ENCODE measurements at regions not wholly inside any gene's neighbourhood (a gene's known extent, or its start where the extent isn't known, plus 50 kb on each side); places are given as distances from the start of the nearest gene placed in this dataset.

GRCh38 chr12:130017591-130018449, 114.0 kb upstream of the TMEM132D start:
- DNase-seq = no peak

GRCh38 chr12:130018614-130019013, 114.8 kb upstream of the TMEM132D start:
- no peak for DNase-seq

DNA sequence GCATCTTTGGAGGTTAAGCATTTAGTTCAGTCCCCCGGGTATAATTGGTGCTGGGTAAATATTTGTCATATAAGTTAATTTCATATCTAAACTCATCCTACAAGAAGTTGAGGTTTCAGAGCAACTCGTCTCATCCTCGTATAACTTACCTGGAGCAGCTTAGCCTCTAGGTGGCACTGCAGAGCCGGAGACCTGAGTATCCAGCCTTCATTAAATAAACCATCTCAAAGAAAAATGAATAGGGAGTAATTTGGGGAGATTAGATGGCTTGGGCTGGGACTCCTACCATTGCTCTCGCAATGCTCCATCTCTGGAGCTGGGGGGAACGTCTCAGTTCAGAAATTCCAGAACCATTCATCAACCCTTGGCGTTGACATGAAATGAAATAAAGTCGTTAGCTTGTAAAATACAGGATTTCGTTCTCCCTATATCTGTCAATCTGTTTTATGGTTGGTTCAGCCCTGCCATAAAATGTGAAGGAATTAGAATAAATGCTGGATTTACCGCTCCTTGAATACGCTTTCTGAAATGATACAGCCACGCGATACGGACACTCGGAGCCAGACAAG, 122.9 kb upstream of the TMEM132D start:
- no peak for DNase-seq

DNA sequence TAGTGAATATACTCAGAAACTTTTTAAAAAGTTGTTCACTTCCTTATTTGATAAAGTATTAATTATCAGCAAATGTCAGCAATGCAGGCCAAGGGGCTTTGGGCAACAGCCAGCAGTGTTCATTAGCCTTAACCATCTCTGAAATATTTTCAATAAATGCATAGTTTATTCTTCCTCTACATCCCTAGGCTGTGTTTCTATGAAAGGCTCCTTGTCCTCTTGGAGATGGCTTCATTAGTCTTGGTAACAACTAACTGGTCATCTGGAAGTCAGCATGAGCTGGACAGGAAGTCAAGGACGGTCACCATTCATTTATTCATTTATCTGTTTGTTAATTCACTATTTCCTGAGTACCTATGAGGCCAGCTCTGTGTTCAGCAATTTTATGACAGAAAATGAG, 124.0 kb upstream of the TMEM132D start:
- no peak for DNase-seq

- DNase-seq = no peak
Measured at GRCh38 chr12:130029151-130029550, 125.3 kb upstream of the TMEM132D start.

GRCh38 chr12:130031041-130031440, 127.2 kb upstream of the TMEM132D start:
- DNase-seq = no peak

DNA sequence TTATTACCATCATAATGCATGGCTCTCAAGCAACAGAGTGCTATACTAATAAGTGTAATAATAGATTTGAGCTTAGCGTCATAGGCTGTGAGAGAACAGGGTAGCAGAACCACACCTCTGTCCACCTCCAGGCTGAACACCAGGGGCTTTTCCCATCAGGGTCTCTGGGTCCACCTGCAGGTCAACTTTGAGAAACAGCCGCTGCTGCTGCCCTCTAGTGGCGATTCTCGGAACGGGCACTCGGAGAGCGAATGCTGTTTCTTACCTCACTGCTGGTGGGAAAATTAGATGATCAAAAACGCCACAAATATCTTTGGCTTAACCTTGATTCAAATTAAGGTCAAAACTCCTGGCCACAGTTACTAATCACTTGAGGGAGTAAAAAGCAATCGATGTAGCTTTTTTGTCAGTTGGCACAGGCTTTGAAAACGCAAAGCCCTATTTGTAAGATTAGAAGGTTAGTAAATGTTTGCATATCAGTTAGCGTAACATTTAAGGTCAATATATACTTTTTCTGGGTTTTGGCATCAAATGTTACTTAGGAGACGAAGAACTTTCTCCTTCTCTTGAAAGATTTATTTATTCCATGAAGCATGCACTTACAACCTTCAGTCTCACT, 127.9 kb upstream of the TMEM132D start:
- DNase-seq = peak; percentile 27

DNA sequence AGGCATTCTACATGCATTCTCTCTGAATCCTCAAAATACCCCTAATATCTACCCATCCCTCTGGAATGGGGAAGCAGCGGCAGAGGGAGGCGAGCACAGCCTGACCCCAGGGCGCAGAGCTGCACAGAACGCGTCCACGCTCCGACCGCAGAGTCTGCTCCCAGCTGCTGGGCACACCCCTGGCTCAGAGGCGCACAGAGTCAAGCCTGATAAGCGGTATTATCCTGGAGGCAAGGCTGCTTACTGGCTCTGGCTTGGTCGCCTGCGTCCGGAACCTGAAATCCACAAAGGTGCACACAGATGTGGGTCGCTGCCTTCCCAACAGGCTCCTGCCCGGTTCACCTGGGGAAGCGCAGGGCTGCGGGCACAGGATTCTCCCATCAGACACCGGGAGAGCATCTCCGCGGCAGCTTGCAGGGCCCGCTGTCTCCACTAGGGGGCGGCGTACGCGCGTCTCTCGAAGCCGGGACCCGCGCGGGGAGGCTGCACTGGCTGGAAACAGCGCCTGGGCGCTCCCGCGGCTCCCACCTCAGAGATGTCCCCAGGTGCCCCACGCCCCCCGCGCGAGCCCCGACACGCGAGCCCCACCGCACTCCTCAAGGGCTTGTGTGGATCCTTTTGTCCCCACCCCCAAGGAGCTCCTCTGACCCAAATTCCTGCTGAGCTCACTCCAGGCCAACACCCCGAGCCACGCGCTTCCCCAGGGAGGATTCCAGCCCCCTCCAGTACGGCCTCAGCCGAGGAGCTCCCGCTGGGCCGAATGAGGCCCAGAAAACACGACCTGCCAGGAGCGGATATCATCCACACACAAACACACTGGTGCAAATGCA, 120.1 kb upstream of the FZD10 start:
- DNase-seq = no peak

- DNase-seq = no peak
Measured at GRCh38 chr12:130043685-130044406, 118.4 kb upstream of the FZD10 start.

DNA sequence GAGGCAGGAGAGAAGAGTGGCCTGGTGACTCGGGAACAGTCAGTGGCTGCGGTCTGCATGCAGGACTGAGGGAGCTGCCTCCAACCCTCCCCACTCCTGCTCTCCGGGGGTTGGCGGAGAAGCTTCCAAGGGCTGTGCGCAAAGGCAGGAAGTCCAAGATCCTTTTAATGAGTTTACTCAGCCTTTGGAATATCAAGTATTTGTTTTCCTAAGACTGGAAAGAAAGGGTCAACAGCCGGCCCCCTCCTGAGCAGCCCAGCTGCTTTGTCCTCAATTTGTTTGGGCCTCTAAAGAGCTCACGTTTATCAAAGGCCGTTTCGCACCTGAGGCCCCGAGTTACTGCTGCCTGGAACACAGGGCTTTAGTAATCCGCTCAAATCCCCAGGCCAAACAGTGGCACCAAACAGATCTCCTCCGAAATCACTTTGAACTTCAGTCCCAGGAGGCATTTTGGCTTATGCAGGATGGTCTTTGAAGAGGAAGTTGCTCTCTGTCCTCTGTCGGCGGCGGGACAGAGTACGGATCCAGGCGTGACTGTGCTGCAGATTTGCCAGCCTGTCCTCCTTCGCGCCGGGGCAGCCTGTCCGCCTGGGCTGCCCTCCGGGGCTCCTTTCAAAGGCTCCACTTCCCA, 117.2 kb upstream of the FZD10 start:
- DNase-seq = no peak

- DNase-seq = no peak
Measured at GRCh38 chr12:130049666-130050065, 112.6 kb upstream of the FZD10 start.

DNA sequence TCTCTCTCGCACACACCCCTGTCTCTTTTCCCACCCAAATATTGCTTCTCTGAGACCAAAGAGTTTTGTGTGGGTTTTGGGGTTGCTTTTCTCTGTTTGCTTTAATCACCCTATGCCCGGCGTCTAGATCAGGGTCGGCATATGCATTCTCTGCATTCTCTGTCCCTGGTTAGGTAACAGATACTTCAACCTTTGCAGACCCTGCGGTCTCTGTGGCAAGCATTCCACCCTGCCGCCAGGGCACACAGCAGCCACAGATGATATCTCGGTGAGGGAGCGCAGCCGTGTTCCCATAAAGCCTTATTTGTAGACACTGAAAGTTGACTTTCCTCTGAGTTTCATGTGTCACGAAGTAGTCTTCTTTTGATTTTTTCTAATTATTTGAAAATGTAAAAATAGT, 110.4 kb upstream of the FZD10 start:
- no peak for DNase-seq

DNA sequence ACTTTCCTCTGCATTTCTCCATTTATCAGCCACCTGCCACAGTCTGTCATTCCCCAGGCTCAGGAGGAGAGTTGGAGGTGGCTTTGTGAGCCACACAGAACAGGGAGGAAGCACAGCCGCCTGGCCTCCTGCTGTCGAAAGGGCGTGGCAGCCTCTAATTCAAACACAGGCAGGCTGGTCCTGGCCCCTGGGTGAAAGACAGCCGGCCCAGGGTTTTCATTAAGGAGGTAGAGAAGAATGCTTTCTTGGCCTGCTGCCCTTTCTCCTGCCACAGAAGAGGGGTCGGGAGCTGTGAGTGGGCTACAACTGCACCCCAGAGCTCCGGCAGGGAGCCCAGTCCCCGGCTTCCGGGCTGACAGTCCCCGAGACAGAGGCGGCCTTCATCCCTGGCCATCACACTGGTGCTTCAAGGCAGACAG, 108.6 kb upstream of the FZD10 start:
- DNase-seq = no peak

- no peak for DNase-seq
Measured at GRCh38 chr12:130054803-130055202, 107.5 kb upstream of the FZD10 start.

- no peak for DNase-seq
Measured at GRCh38 chr12:130058926-130059472, 103.3 kb upstream of the FZD10 start.

DNA sequence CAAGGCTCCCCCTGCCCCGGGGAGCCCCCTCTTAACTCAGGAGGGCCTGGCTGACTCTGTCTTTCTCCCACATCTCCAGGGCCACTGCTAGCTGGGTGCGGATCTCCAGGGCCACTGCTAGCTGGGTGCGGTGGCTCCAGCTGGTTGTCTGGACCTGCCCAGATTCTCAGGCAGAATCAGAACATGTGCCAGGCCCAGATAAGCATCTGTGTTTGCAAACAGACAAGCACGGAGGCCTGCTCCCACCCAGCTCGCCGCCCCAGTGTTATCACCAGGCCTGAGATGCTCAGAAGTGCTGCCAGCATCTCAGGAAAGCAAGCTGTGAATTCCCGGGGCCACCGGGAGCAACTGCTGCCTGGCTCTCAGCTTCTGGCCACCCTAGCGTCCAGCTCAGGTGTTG, 98.4 kb upstream of the FZD10 start:
- no peak for DNase-seq

DNA sequence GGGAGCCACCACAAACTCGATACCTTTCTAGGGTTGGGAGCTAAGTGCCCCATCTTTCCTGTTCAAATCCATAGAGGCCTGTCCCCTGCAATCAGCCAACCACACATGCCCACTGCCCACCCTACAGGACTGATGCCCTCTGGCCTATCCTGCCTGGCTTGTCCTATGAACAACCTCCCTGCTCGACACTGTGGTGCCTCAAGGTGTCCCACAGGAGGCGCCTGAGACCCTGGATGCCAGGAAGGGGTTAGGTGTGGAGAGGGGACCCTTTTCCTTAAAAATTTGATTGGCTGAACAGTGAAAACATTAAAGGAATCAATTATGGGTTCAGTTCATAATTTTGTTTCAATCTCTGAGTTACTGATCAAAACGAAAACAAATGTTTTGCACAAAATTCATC, 97.3 kb upstream of the FZD10 start:
- no peak for DNase-seq

GRCh38 chr12:130066742-130067141, 95.5 kb upstream of the FZD10 start:
- DNase-seq = no peak

- DNase-seq = no peak
Measured at GRCh38 chr12:130068741-130069140, 93.5 kb upstream of the FZD10 start.

GRCh38 chr12:130070126-130070611, 92.1 kb upstream of the FZD10 start:
- no peak for DNase-seq

GRCh38 chr12:130073721-130074120, 88.5 kb upstream of the FZD10 start:
- DNase-seq = no peak
